Activated B cell treated with CpG ODN at 0.5 μM for 24 hours (primary cell): ENCODE measurements at regions not wholly inside any gene's neighbourhood (a gene's known extent, or its start where the extent isn't known, plus 50 kb on each side); places are given as distances from the start of the nearest gene placed in this dataset.
"Not testable (repeated sequence)": the region's sequence is repeated elsewhere in the genome, so short reads cannot be mapped to it uniquely, and the experiment has no call there.

Source experiments
- ATAC-seq: fragments of 200-7000 bp; cut with Tn5 transposase; one replicate; pipeline ENCODE4 v1.10.0; 2021; ENCODE audit warnings: low read depth, mild to moderate bottlenecking, moderate library complexity
- CTCF ChIA-PET: fragments of 350-600 bp; sonication (Branson Sonifier 250); formaldehyde crosslinking; loops from one replicate; lab custom pipeline; 2021; ENCODE audit warnings: antibody characterized with exemption; lab: Charles Lee
- POLR2A ChIA-PET: fragments of 350-600 bp; sonication (Branson Sonifier 250); formaldehyde crosslinking; loops from one replicate; lab custom pipeline; 2021; ENCODE audit warnings: antibody characterized with exemption; lab: Charles Lee
- DNase-seq: peaks from one replicate; pipeline ENCODE4 v3.0.0; 2022
- H3K27ac Mint-ChIP-seq: one replicate; pipeline ENCODE4 v1.8.0; 2020; ENCODE audit warnings: mixed read lengths
- H3K27me3 Mint-ChIP-seq: one replicate; pipeline ENCODE4 v1.8.0; 2021; ENCODE audit warnings: mixed read lengths
- H3K36me3 Mint-ChIP-seq: one replicate; pipeline ENCODE4 v1.8.0; 2021; ENCODE audit warnings: low read depth, mixed read lengths
- H3K4me1 Mint-ChIP-seq: one replicate; pipeline ENCODE4 v1.8.0; 2021; ENCODE audit warnings: mixed read lengths
- H3K4me3 Mint-ChIP-seq: one replicate; pipeline ENCODE4 v1.8.0; 2020; ENCODE audit warnings: mild to moderate bottlenecking, mixed read lengths
- H3K9me3 Mint-ChIP-seq: one replicate; pipeline ENCODE4 v1.8.0; 2020; ENCODE audit warnings: mixed read lengths
- intact Hi-C: fragments of 100-400 bp; cut with micrococcal nuclease; formaldehyde crosslinking; loops from one replicate; pipeline ENCODE4 v1.15.1; 2024
- TF ChIP-seq, protein P1 (sequence below): fragments of 200-600 bp; IDR thresholded peaks from one replicate; pipeline ENCODE4 v1.8.0; 2022; ENCODE audit warnings: antibody characterized with exemption, mild to moderate bottlenecking

DNA sequence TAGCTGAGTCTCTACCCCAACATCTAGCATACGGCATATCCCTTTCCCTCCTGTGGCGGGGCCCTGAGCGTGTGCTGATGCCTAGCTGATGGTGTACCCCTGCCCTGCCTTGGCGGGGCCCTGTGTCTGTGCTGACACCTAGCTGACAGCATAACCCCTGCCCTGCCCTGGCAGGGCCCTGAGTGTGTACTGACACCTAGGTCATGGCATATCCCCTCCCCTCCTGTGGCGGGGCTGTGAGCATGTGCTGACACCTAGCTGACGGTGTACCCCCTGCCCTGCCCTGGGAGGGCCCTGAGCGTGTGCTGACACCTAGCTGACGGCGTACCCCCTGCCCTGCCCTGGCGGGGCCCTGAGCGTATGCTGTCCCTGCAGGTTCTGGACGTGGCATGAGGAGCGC, 414.0 kb upstream of the AMELY start:
- no peak overlapping the region for H3K4me3 Mint-ChIP-seq
- intact Hi-C loops: no loop called here
- ChIA-PET POLR2A (no interaction called here), CTCF (no interaction called here)
- H3K9me3 Mint-ChIP-seq: no peaks in the 10 kb centered on the region
- peaks cover 13% of the 10 kb centered on the region for H3K4me1 Mint-ChIP-seq
- DNase-seq: no peak
- TF ChIP-seq, protein P1, sequence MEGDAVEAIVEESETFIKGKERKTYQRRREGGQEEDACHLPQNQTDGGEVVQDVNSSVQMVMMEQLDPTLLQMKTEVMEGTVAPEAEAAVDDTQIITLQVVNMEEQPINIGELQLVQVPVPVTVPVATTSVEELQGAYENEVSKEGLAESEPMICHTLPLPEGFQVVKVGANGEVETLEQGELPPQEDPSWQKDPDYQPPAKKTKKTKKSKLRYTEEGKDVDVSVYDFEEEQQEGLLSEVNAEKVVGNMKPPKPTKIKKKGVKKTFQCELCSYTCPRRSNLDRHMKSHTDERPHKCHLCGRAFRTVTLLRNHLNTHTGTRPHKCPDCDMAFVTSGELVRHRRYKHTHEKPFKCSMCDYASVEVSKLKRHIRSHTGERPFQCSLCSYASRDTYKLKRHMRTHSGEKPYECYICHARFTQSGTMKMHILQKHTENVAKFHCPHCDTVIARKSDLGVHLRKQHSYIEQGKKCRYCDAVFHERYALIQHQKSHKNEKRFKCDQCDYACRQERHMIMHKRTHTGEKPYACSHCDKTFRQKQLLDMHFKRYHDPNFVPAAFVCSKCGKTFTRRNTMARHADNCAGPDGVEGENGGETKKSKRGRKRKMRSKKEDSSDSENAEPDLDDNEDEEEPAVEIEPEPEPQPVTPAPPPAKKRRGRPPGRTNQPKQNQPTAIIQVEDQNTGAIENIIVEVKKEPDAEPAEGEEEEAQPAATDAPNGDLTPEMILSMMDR: no peak
- peaks cover 53% of the 10 kb centered on the region for H3K36me3 Mint-ChIP-seq
- ATAC-seq: no peak
- no peaks in the 10 kb centered on the region for H3K27me3 Mint-ChIP-seq
- no peak overlapping the region for H3K27ac Mint-ChIP-seq

- TF ChIP-seq, protein P1: no peak
These were observed 409.2 kb upstream of the AMELY start for GRCh38 chrY:7320751-7321150.

GRCh38 chrY:7320171-7320570, 408.6 kb upstream of the AMELY start:
- H3K36me3 Mint-ChIP-seq: peaks cover 51% of the 10 kb centered on the region
- POLR2A ChIA-PET, intact Hi-C loops: not testable (repeated sequence)

More at GRCh38 chrY:7320751-7321150, 409.2 kb upstream of the AMELY start:
- no peak overlapping the region for H3K4me3 Mint-ChIP-seq
- peaks cover 21% of the 10 kb centered on the region for H3K4me1 Mint-ChIP-seq
- POLR2A ChIA-PET: no interaction called here
- peaks cover 48% of the 10 kb centered on the region for H3K36me3 Mint-ChIP-seq
- intact Hi-C loops: no loop called here
- no peak for ATAC-seq
- CTCF ChIA-PET: no interaction called here
- no peak for DNase-seq
- H3K27ac Mint-ChIP-seq: no peak overlapping the region
- H3K9me3 Mint-ChIP-seq: no peaks in the 10 kb centered on the region
- H3K27me3 Mint-ChIP-seq: no peaks in the 10 kb centered on the region

DNA sequence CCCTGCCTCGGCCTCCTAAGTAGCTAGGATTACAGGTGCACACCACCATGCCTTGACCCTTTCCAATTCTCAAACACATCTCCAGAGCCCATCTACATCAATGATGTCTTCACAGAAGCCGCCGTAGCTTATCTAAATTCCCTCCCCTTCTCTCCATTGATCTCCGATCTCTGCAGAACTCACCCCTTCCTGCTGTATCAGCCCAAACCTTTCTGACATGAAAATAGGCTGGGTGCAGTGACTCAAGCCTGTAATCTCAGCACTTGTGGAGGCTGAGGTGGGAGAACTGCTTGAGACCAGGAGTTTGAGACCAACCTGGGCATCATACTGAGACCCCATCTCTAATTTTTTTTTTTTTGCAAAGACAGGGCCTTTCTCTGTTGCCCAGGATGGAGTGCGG, 406.6 kb upstream of the AMELY start:
- Mint-ChIP-seq H3K27me3 (no peaks in the 10 kb centered on the region), H3K9me3 (no peaks in the 10 kb centered on the region), H3K27ac (no peak overlapping the region), H3K4me3 (no peak overlapping the region), H3K36me3 (peaks cover 49% of the 10 kb centered on the region), H3K4me1 (peaks cover 23% of the 10 kb centered on the region)
- TF ChIP-seq, protein P1: no peak
- intact Hi-C loops: no loop called here
- DNase-seq: no peak
- ChIA-PET POLR2A (no interaction called here), CTCF (no interaction called here)
- ATAC-seq: no peak

More at GRCh38 chrY:7320171-7320570, 408.6 kb upstream of the AMELY start:
- CTCF ChIA-PET, H3K27me3 Mint-ChIP-seq, H3K9me3 Mint-ChIP-seq, H3K27ac Mint-ChIP-seq, H3K4me3 Mint-ChIP-seq, DNase-seq, ATAC-seq: not testable (repeated sequence)
- peaks cover 21% of the 10 kb centered on the region for H3K4me1 Mint-ChIP-seq

- H3K9me3 Mint-ChIP-seq: no peaks in the 10 kb centered on the region
- TF ChIP-seq, protein P1: no peak
- peaks cover 47% of the 10 kb centered on the region for H3K36me3 Mint-ChIP-seq
- ATAC-seq (no peak), DNase-seq (no peak)
- ChIA-PET POLR2A (no interaction called here), CTCF (no interaction called here)
- no peaks in the 10 kb centered on the region for H3K27me3 Mint-ChIP-seq
- H3K4me1 Mint-ChIP-seq: peaks cover 23% of the 10 kb centered on the region
- H3K4me3 Mint-ChIP-seq: no peak overlapping the region
- intact Hi-C loops: no loop called here
- H3K27ac Mint-ChIP-seq: no peak overlapping the region
These were observed 406.0 kb upstream of the AMELY start for GRCh38 chrY:7317571-7317970.
